ENCODE measurements at regions not wholly inside any gene's neighbourhood (a gene's known extent, or its start where the extent isn't known, plus 50 kb on each side); places are given as distances from the start of the nearest gene placed in this dataset.

DNA sequence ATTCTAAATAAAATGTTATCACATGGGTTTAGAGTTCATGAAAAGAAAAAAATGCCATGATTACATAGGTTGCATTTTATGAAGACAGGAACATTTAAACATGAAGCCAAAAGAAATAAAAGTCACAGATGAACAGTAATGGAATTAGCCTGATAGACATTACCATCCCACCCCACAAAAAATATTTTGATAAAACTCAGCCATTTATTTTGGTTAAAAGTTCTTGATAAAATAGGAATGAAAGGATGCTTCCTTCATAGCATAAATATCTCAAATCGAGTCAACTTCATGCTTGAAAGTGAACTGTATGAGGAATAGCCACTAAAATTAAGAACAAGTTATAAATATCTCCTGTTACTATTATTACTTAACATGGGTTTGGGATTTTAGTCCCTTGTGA is 101.9 kb upstream of the TMC3 start:
- Histone ChIP-seq H3K27me3 (ENCODE audit: insufficient read depth) (no peaks in the 10 kb centered on the region), H3K27ac (ENCODE audit: low read depth in 2 of 2, low read length in 1 of 2) (no peak overlapping the region; a peak in 1 of 4 replicates), H3K9me2 (no peaks in the 10 kb centered on the region; the same call in 1 of the 2 replicates), H3K36me3 (replicated peaks in 1 of 2; ENCODE audit: control insufficient read depth in 1 of 2, insufficient read depth in 2 of 2, low read length in 1 of 2) (no peaks in the 10 kb centered on the region), H3K4me3 (ENCODE audit: low read depth in 2 of 2, low read length in 1 of 2) (no peak overlapping the region), H3K79me2 (ENCODE audit: insufficient read depth) (no peaks in the 10 kb centered on the region), H2AFZ (ENCODE audit: low read depth) (no peak overlapping the region), H3K4me2 (no peak overlapping the region), H4K20me1 (ENCODE audit: insufficient read depth) (no peaks in the 10 kb centered on the region), H3K9me3 (no peaks in the 10 kb centered on the region), H3F3A (replicated peaks; ENCODE audit: insufficient read depth) (peaks cover 7% of the 10 kb centered on the region), H3K9ac (no peak overlapping the region), H3K4me1 (ENCODE audit: control insufficient read depth in 1 of 2, insufficient read depth in 2 of 2, low read depth in 1 of 2, low read length in 1 of 2) (peaks cover 0 to 3% of the 10 kb centered on the region in 2 experiments; a peak in 1 of 4 replicates)
- 7% methylated on average over 1 of the region's 1 CpG for WGBS (ENCODE audit: low lambda C conversion rate)
- ChIA-PET POLR2A (no interaction called here), CTCF (no interaction called here)
- DNase-seq, result no peak
- TF ChIP-seq POLR2AphosphoS5 (IDR thresholded peaks at IDR 0.05; ENCODE audit: low read depth, low read length) (no peak), FOXM1 (IDR thresholded peaks at IDR 0.05; ENCODE audit: low read depth) (no peak), EP300 (IDR thresholded peaks at IDR 0.05; ENCODE audit: borderline replicate concordance in 1 of 2, low read depth in 1 of 2, low read length in 1 of 2) (no peak), YY1 (IDR thresholded peaks at IDR 0.05; ENCODE audit: low read depth) (no peak), GATA2 (CRISPR knock-in tag; IDR thresholded peaks at IDR 0.05) (no peak), RXRA (IDR thresholded peaks at IDR 0.05; ENCODE audit: borderline replicate concordance, low read depth) (no peak), GABPA (IDR thresholded peaks at IDR 0.05; ENCODE audit: low read depth) (no peak), MXI1 (IDR thresholded peaks at IDR 0.05; ENCODE audit: low read depth, low read length) (no peak), FOSL2 (IDR thresholded peaks at IDR 0.05; ENCODE audit: borderline replicate concordance, low read depth) (no peak), TEAD4 (IDR thresholded peaks at IDR 0.05; ENCODE audit: borderline replicate concordance, insufficient read depth) (no peak), ELF1 (IDR thresholded peaks at IDR 0.05) (no peak), JUND (IDR thresholded peaks at IDR 0.05) (no peak), SMC3 (IDR thresholded peaks at IDR 0.05; ENCODE audit: low read depth, low read length) (no peak), CHD2 (IDR thresholded peaks at IDR 0.05; ENCODE audit: low read length, partially characterized antibody) (no peak)
- TF ChIP-seq, protein P1, sequence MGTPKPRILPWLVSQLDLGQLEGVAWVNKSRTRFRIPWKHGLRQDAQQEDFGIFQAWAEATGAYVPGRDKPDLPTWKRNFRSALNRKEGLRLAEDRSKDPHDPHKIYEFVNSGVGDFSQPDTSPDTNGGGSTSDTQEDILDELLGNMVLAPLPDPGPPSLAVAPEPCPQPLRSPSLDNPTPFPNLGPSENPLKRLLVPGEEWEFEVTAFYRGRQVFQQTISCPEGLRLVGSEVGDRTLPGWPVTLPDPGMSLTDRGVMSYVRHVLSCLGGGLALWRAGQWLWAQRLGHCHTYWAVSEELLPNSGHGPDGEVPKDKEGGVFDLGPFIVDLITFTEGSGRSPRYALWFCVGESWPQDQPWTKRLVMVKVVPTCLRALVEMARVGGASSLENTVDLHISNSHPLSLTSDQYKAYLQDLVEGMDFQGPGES (IDR thresholded peaks at IDR 0.05; ENCODE audit: low read depth, low read length), result no peak
- TF ChIP-seq, protein P2, sequence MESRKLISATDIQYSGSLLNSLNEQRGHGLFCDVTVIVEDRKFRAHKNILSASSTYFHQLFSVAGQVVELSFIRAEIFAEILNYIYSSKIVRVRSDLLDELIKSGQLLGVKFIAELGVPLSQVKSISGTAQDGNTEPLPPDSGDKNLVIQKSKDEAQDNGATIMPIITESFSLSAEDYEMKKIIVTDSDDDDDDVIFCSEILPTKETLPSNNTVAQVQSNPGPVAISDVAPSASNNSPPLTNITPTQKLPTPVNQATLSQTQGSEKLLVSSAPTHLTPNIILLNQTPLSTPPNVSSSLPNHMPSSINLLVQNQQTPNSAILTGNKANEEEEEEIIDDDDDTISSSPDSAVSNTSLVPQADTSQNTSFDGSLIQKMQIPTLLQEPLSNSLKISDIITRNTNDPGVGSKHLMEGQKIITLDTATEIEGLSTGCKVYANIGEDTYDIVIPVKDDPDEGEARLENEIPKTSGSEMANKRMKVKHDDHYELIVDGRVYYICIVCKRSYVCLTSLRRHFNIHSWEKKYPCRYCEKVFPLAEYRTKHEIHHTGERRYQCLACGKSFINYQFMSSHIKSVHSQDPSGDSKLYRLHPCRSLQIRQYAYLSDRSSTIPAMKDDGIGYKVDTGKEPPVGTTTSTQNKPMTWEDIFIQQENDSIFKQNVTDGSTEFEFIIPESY (IDR thresholded peaks at IDR 0.05; ENCODE audit: borderline replicate concordance, low read depth), result no peak
- TF ChIP-seq, protein P3, sequence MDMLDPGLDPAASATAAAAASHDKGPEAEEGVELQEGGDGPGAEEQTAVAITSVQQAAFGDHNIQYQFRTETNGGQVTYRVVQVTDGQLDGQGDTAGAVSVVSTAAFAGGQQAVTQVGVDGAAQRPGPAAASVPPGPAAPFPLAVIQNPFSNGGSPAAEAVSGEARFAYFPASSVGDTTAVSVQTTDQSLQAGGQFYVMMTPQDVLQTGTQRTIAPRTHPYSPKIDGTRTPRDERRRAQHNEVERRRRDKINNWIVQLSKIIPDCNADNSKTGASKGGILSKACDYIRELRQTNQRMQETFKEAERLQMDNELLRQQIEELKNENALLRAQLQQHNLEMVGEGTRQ (IDR thresholded peaks at IDR 0.05; ENCODE audit: borderline replicate concordance, low read depth, low read length), result no peak
- TF ChIP-seq, protein P4, sequence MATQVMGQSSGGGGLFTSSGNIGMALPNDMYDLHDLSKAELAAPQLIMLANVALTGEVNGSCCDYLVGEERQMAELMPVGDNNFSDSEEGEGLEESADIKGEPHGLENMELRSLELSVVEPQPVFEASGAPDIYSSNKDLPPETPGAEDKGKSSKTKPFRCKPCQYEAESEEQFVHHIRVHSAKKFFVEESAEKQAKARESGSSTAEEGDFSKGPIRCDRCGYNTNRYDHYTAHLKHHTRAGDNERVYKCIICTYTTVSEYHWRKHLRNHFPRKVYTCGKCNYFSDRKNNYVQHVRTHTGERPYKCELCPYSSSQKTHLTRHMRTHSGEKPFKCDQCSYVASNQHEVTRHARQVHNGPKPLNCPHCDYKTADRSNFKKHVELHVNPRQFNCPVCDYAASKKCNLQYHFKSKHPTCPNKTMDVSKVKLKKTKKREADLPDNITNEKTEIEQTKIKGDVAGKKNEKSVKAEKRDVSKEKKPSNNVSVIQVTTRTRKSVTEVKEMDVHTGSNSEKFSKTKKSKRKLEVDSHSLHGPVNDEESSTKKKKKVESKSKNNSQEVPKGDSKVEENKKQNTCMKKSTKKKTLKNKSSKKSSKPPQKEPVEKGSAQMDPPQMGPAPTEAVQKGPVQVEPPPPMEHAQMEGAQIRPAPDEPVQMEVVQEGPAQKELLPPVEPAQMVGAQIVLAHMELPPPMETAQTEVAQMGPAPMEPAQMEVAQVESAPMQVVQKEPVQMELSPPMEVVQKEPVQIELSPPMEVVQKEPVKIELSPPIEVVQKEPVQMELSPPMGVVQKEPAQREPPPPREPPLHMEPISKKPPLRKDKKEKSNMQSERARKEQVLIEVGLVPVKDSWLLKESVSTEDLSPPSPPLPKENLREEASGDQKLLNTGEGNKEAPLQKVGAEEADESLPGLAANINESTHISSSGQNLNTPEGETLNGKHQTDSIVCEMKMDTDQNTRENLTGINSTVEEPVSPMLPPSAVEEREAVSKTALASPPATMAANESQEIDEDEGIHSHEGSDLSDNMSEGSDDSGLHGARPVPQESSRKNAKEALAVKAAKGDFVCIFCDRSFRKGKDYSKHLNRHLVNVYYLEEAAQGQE (IDR thresholded peaks at IDR 0.05; ENCODE audit: low read depth, low read length), result no peak
